ENCODE measurements at regions not wholly inside any gene's neighbourhood (a gene's known extent, or its start where the extent isn't known, plus 50 kb on each side); places are given as distances from the start of the nearest gene placed in this dataset.

DNA sequence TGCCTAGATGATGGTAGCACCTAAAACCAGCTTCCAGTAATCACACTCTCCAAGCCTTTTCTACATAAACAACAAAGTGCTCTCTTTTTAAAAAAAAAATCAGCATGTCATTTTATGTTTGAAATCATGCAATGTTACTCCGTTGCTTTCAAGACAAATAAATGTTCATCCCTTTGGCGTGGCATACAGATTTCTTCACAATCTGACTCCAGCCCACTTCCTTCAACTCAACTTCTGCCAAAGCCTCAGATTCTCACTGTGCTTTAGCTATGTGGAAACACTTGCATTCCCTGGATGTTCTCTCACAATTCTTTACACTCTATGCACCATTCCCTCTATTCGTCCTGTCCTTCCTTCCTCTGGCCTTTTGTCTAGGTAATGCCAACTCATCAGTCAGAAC, 206.3 kb upstream of the BLID start:
- Histone ChIP-seq H3K9ac (ENCODE audit: low read length) (no peak overlapping the region), H3K4me2 (ENCODE audit: low read length) (no peak overlapping the region), H3K4ac (ENCODE audit: low read depth, low read length) (no peak overlapping the region), H2BK120ac (ENCODE audit: insufficient read depth, low read length, poor library complexity) (no peak overlapping the region), H3K27ac (ENCODE audit: low read depth, low read length) (no peak overlapping the region), H3K9me3 (ENCODE audit: insufficient read depth, low read depth, low read length) (peaks cover 1% of the 10 kb centered on the region), H3K27me3 (ENCODE audit: insufficient read depth, low read length) (no peaks in the 10 kb centered on the region), H3K4me3 (ENCODE audit: low read depth, low read length) (no peak overlapping the region), H3K79me1 (ENCODE audit: low read length) (no peaks in the 10 kb centered on the region), H3K23ac (ENCODE audit: low read length) (no peak overlapping the region), H4K8ac (ENCODE audit: low read depth, low read length) (no peak overlapping the region), H3K79me2 (ENCODE audit: control insufficient read depth, insufficient read depth, low read length, poor library complexity) (no peaks in the 10 kb centered on the region), H3K14ac (ENCODE audit: low read length) (no peak overlapping the region), H2BK5ac (ENCODE audit: low read depth, low read length, poor library complexity) (no peak overlapping the region), H3K4me1 (ENCODE audit: control insufficient read depth in 1 of 2, insufficient read depth in 2 of 2, low read length in 2 of 2) (no peaks in the 10 kb centered on the region), H2BK12ac (ENCODE audit: low read length) (no peak overlapping the region), H3K36me3 (ENCODE audit: control insufficient read depth in 1 of 2, insufficient read depth in 2 of 2, low read length in 2 of 2) (no peaks in the 10 kb centered on the region), H4K91ac (ENCODE audit: low read depth, low read length) (no peak overlapping the region), H4K12ac (ENCODE audit: low read depth, low read length) (no peak overlapping the region), H2AFZ (ENCODE audit: insufficient read depth, low read length, poor library complexity) (no peak overlapping the region), H3K18ac (ENCODE audit: low read length) (no peak overlapping the region), H2AK5ac (ENCODE audit: low read length) (no peak overlapping the region)
- no CpG with 5 or more reads among the region's 3 CpGs for WGBS (ENCODE audit: extremely low coverage, insufficient coverage, insufficient read length)
- no peak for DNase-seq

DNA sequence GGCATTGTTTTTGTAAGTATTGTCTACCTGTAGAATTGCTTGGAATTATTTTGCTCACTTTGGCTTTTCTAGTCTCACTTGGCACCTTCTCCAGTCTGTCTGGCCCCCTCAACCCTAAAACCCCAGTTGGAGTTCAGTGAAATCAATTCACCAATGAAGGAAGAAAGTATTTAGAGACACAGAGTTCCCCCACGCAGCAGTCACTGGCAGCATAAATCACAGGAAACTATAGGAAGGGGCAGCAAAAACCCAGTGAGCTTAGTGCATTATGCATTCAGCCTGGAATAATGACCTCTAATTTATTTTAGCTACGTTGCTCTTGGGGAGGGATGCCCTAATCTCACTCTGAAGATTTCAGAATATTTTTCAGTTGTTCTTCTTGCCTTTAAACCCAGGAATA, 204.7 kb upstream of the BLID start:
- no peaks in the 10 kb centered on the region for H3K27me3 ChIP-seq (ENCODE audit: insufficient read depth, low read length)
- no peak overlapping the region for H4K91ac ChIP-seq (ENCODE audit: low read depth, low read length)
- H2BK12ac ChIP-seq (ENCODE audit: low read length) = no peak overlapping the region
- no peak overlapping the region for H3K27ac ChIP-seq (ENCODE audit: low read depth, low read length)
- no peak overlapping the region for H3K4me2 ChIP-seq (ENCODE audit: low read length)
- no peak overlapping the region for H2AFZ ChIP-seq (ENCODE audit: insufficient read depth, low read length, poor library complexity)
- H3K18ac ChIP-seq (ENCODE audit: low read length) = no peak overlapping the region
- peaks cover 1% of the 10 kb centered on the region for H3K9me3 ChIP-seq (ENCODE audit: insufficient read depth, low read depth, low read length)
- H3K4ac ChIP-seq (ENCODE audit: low read depth, low read length) = no peak overlapping the region
- no peak overlapping the region for H4K12ac ChIP-seq (ENCODE audit: low read depth, low read length)
- H2AK5ac ChIP-seq (ENCODE audit: low read length) = no peak overlapping the region
- H3K4me1 ChIP-seq (ENCODE audit: control insufficient read depth in 1 of 2, insufficient read depth in 2 of 2, low read length in 2 of 2) = no peaks in the 10 kb centered on the region
- no peak overlapping the region for H2BK120ac ChIP-seq (ENCODE audit: insufficient read depth, low read length, poor library complexity)
- H4K8ac ChIP-seq (ENCODE audit: low read depth, low read length) = no peak overlapping the region
- H3K14ac ChIP-seq (ENCODE audit: low read length) = no peak overlapping the region
- H3K9ac ChIP-seq (ENCODE audit: low read length) = no peak overlapping the region
- H3K4me3 ChIP-seq (ENCODE audit: low read depth, low read length) = no peak overlapping the region
- no peak overlapping the region for H3K23ac ChIP-seq (ENCODE audit: low read length)
- no peaks in the 10 kb centered on the region for H3K79me1 ChIP-seq (ENCODE audit: low read length)
- no peak for DNase-seq
- no CpG with 5 or more reads among the region's 2 CpGs for WGBS (ENCODE audit: extremely low coverage, insufficient coverage, insufficient read length)
- H2BK5ac ChIP-seq (ENCODE audit: low read depth, low read length, poor library complexity) = no peak overlapping the region
- no peaks in the 10 kb centered on the region for H3K36me3 ChIP-seq (ENCODE audit: control insufficient read depth in 1 of 2, insufficient read depth in 2 of 2, low read length in 2 of 2)
- no peaks in the 10 kb centered on the region for H3K79me2 ChIP-seq (ENCODE audit: control insufficient read depth, insufficient read depth, low read length, poor library complexity)

- Histone ChIP-seq H2BK12ac (ENCODE audit: low read length) (no peak overlapping the region), H3K4me3 (ENCODE audit: low read depth, low read length) (no peak overlapping the region), H4K12ac (ENCODE audit: low read depth, low read length) (no peak overlapping the region), H2BK5ac (ENCODE audit: low read depth, low read length, poor library complexity) (no peak overlapping the region), H3K9ac (ENCODE audit: low read length) (no peak overlapping the region), H3K27ac (ENCODE audit: low read depth, low read length) (no peak overlapping the region), H3K4me2 (ENCODE audit: low read length) (no peak overlapping the region), H3K9me3 (ENCODE audit: insufficient read depth, low read depth, low read length) (peaks cover 1% of the 10 kb centered on the region), H2AK5ac (ENCODE audit: low read length) (no peak overlapping the region), H3K79me1 (ENCODE audit: low read length) (no peaks in the 10 kb centered on the region), H2BK120ac (ENCODE audit: insufficient read depth, low read length, poor library complexity) (no peak overlapping the region), H3K14ac (ENCODE audit: low read length) (no peak overlapping the region), H3K79me2 (ENCODE audit: control insufficient read depth, insufficient read depth, low read length, poor library complexity) (no peaks in the 10 kb centered on the region), H4K91ac (ENCODE audit: low read depth, low read length) (no peak overlapping the region), H3K4me1 (ENCODE audit: control insufficient read depth in 1 of 2, insufficient read depth in 2 of 2, low read length in 2 of 2) (no peaks in the 10 kb centered on the region), H3K27me3 (ENCODE audit: insufficient read depth, low read length) (no peaks in the 10 kb centered on the region), H2AFZ (ENCODE audit: insufficient read depth, low read length, poor library complexity) (no peak overlapping the region), H3K23ac (ENCODE audit: low read length) (no peak overlapping the region), H3K4ac (ENCODE audit: low read depth, low read length) (no peak overlapping the region), H4K8ac (ENCODE audit: low read depth, low read length) (no peak overlapping the region), H3K18ac (ENCODE audit: low read length) (no peak overlapping the region), H3K36me3 (ENCODE audit: control insufficient read depth in 1 of 2, insufficient read depth in 2 of 2, low read length in 2 of 2) (no peaks in the 10 kb centered on the region)
- no CpG with 5 or more reads among the region's 8 CpGs for WGBS (ENCODE audit: extremely low coverage, insufficient coverage, insufficient read length)
- DNase-seq = no peak
Observed at GRCh38 chr11:122319691-122320620, 203.9 kb upstream of the BLID start.

GRCh38 chr11:122319085-122319484, 203.1 kb upstream of the BLID start:
- Histone ChIP-seq H2BK5ac (ENCODE audit: low read depth, low read length, poor library complexity) (no peak overlapping the region), H2AFZ (ENCODE audit: insufficient read depth, low read length, poor library complexity) (no peak overlapping the region)

More at GRCh38 chr11:122319085-122319484, 203.1 kb upstream of the BLID start:
- peak in 1 of 2 donors; percentile 5 for DNase-seq
- Histone ChIP-seq H3K4ac (ENCODE audit: low read depth, low read length) (no peak overlapping the region), H3K18ac (ENCODE audit: low read length) (no peak overlapping the region), H3K27ac (ENCODE audit: low read depth, low read length) (no peak overlapping the region), H3K4me3 (ENCODE audit: low read depth, low read length) (no peak overlapping the region), H3K14ac (ENCODE audit: low read length) (no peak overlapping the region), H3K9ac (ENCODE audit: low read length) (no peak overlapping the region), H3K9me3 (ENCODE audit: insufficient read depth, low read depth, low read length) (peaks cover 1% of the 10 kb centered on the region), H4K12ac (ENCODE audit: low read depth, low read length) (no peak overlapping the region), H2AK5ac (ENCODE audit: low read length) (no peak overlapping the region), H4K91ac (ENCODE audit: low read depth, low read length) (no peak overlapping the region), H3K79me2 (ENCODE audit: control insufficient read depth, insufficient read depth, low read length, poor library complexity) (no peaks in the 10 kb centered on the region), H3K23ac (ENCODE audit: low read length) (no peak overlapping the region), H3K36me3 (ENCODE audit: control insufficient read depth in 1 of 2, insufficient read depth in 2 of 2, low read length in 2 of 2) (no peaks in the 10 kb centered on the region), H3K79me1 (ENCODE audit: low read length) (no peaks in the 10 kb centered on the region), H4K8ac (ENCODE audit: low read depth, low read length) (no peak overlapping the region), H3K4me2 (ENCODE audit: low read length) (no peak overlapping the region), H3K4me1 (ENCODE audit: control insufficient read depth in 1 of 2, insufficient read depth in 2 of 2, low read length in 2 of 2) (no peaks in the 10 kb centered on the region), H2BK12ac (ENCODE audit: low read length) (no peak overlapping the region), H2BK120ac (ENCODE audit: insufficient read depth, low read length, poor library complexity) (no peak overlapping the region), H3K27me3 (ENCODE audit: insufficient read depth, low read length) (no peaks in the 10 kb centered on the region)
- no CpG with 5 or more reads among the region's 1 CpG for WGBS (ENCODE audit: extremely low coverage, insufficient coverage, insufficient read length)
